PC-9 (cell line): ENCODE measurements at regions not wholly inside any gene's neighbourhood (a gene's known extent, or its start where the extent isn't known, plus 50 kb on each side); places are given as distances from the start of the nearest gene placed in this dataset.

Source experiments
- EZH2 ChIP-seq: fragments of 200-600 bp; sonication (generic); IDR thresholded peaks from 2 replicates; pipeline ENCODE4 v1.8.0; 2017; ENCODE audit warnings: antibody characterized with exemption, low read depth
- TF ChIP-seq, protein P1 (sequence below): fragments of 200-600 bp; sonication (generic); conservative IDR thresholded peaks from 2 replicates; pipeline ENCODE4 v1.6.1; 2017; ENCODE audit warnings: mixed run types, antibody characterized with exemption, mild to moderate bottlenecking, moderate library complexity

DNA sequence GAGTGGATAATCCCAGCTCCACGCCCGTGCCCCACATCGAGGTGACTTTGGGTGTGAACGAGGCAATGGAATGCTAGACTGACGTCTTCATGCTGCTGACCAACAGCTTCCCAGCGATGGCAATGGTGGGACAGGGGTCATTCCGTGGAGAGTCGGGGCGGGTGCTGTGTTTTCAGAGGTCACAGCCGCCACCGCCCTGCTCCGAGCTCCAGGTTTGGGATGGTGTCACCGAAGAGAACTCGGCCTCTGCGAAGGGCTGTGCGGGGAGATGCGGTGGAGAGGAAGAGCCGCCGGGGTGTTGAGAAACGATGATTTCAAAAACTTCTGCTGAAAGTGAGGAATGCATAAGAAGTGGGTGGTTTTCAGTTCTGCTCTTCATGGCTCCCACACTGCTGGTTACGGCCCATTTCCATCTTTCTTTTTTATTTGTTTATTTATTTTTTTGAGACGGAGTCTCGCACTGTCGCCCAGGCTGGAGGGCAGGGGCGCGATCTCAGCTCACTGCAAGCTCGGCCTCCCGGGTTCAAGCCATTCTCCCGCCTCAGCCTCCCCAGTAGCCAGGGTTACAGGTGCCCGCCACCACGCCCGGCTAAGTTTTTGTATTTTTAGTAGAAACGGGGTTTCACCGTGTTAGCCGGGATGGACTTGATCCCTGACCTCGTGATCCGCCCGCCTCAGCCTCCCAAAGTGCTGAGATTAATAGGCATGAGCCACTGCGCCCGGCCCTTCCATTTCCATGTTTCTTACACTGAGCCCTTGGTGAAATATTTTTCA is 142.6 kb downstream of the RTP5 start:
- TF ChIP-seq, protein P1, sequence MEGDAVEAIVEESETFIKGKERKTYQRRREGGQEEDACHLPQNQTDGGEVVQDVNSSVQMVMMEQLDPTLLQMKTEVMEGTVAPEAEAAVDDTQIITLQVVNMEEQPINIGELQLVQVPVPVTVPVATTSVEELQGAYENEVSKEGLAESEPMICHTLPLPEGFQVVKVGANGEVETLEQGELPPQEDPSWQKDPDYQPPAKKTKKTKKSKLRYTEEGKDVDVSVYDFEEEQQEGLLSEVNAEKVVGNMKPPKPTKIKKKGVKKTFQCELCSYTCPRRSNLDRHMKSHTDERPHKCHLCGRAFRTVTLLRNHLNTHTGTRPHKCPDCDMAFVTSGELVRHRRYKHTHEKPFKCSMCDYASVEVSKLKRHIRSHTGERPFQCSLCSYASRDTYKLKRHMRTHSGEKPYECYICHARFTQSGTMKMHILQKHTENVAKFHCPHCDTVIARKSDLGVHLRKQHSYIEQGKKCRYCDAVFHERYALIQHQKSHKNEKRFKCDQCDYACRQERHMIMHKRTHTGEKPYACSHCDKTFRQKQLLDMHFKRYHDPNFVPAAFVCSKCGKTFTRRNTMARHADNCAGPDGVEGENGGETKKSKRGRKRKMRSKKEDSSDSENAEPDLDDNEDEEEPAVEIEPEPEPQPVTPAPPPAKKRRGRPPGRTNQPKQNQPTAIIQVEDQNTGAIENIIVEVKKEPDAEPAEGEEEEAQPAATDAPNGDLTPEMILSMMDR = no peak
- TF ChIP-seq EZH2 = no peak
